ENCODE measurements at regions not wholly inside any gene's neighbourhood (a gene's known extent, or its start where the extent isn't known, plus 50 kb on each side); places are given as distances from the start of the nearest gene placed in this dataset.

- TF ChIP-seq CTCF (IDR thresholded peaks at IDR 0.05): no peak
- H3K4me1 ChIP-seq: no peaks in the 10 kb centered on the region
- no peaks in the 10 kb centered on the region for H3K36me3 ChIP-seq
- WGBS, 2 donors: 70 to 79% methylated on average over 9 of the region's 9 CpGs
- no peak overlapping the region for H3K4me3 ChIP-seq
- intact Hi-C loops (cut with DNase I): no loop called here
- DNase-seq (no peak), ATAC-seq (no peak)
- no peaks in the 10 kb centered on the region for H3K27me3 ChIP-seq
- H3K9me3 ChIP-seq: no peaks in the 10 kb centered on the region
- H3K27ac ChIP-seq: no peak overlapping the region
These were observed 192.3 kb upstream of the OSR1 start for GRCh38 chr2:19550750-19551149.

GRCh38 chr2:19549821-19550220 is 191.4 kb upstream of the OSR1 start:
- intact Hi-C loops (cut with DNase I): no loop called here
- Histone ChIP-seq H3K4me3 (no peak overlapping the region), H3K27me3 (no peaks in the 10 kb centered on the region), H3K4me1 (no peaks in the 10 kb centered on the region), H3K27ac (no peak overlapping the region), H3K9me3 (no peaks in the 10 kb centered on the region), H3K36me3 (no peaks in the 10 kb centered on the region)
- ATAC-seq (no peak), DNase-seq (no peak)
- WGBS, 2 donors: 93 to 94% methylated on average over 1 of the region's 1 CpG
- TF ChIP-seq CTCF (IDR thresholded peaks at IDR 0.05): no peak

DNA sequence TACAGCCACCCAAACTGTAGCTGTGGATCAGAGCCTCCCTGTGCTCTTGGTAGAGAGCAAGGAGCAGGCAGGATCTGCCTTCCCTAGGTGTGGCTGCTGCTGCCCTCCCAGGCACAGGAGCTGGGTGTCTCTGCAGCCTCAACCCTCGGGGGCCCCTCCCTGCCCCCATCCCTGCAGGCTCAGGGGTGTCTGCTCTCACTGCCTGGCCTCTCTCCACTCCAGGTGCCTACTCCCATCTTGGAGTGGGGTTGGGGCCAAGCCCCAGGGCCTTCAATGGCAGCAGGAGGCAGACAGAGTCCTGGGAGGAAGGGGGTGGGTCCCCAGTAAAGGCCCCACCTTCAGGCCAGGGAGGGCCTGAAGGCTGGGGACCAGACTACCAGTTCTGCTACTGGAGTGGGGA is 189.7 kb upstream of the OSR1 start:
- Histone ChIP-seq H3K4me1 (peaks cover 0 to under 1% (median 0%) of the 10 kb centered on the region in 9 donors), H3K36me3 (no peaks in the 10 kb centered on the region), H3K4me3 (no peak overlapping the region), H3K27ac (no peak overlapping the region), H3K9me3 (no peaks in the 10 kb centered on the region), H3K27me3 (no peaks in the 10 kb centered on the region)
- ATAC-seq (no peak), DNase-seq (no peak)
- TF ChIP-seq CTCF (IDR thresholded peaks at IDR 0.05): no peak
- 72 to 82% methylated on average over 1 of the region's 1 CpG for WGBS, 2 donors
- intact Hi-C loops (cut with DNase I): no loop called here

- ATAC-seq: no peak
- no peak for TF ChIP-seq CTCF (IDR thresholded peaks at IDR 0.05)
- intact Hi-C loops (cut with DNase I): no loop called here
These were observed 188.9 kb upstream of the OSR1 start for GRCh38 chr2:19547321-19547720.

GRCh38 chr2:19545507-19545906 is 187.1 kb upstream of the OSR1 start:
- Histone ChIP-seq H3K27me3 (no peaks in the 10 kb centered on the region), H3K36me3 (no peaks in the 10 kb centered on the region), H3K4me1 (peaks cover 0 to 6% (median 0%) of the 10 kb centered on the region in 9 donors), H3K4me3 (no peak overlapping the region), H3K9me3 (no peaks in the 10 kb centered on the region), H3K27ac (no peak overlapping the region)
- WGBS, 2 donors: 63 to 91% methylated on average over 4 of the region's 4 CpGs
- DNase-seq (no peak), ATAC-seq (no peak)
- no peak for TF ChIP-seq CTCF (IDR thresholded peaks at IDR 0.05)
- intact Hi-C loops (cut with DNase I): no loop called here

More at GRCh38 chr2:19547321-19547720, 188.9 kb upstream of the OSR1 start:
- Histone ChIP-seq H3K36me3 (no peaks in the 10 kb centered on the region), H3K4me1 (peaks cover 0 to 6% (median 0%) of the 10 kb centered on the region in 9 donors), H3K27ac (no peak overlapping the region), H3K9me3 (no peaks in the 10 kb centered on the region), H3K27me3 (no peaks in the 10 kb centered on the region), H3K4me3 (no peak overlapping the region)
- DNase-seq: no peak
